Tibial nerve (tissue), 4 donors: ENCODE measurements at regions not wholly inside any gene's neighbourhood (a gene's known extent, or its start where the extent isn't known, plus 50 kb on each side); places are given as distances from the start of the nearest gene placed in this dataset.

Source experiments
- CTCF ChIP-seq, 5 experiments: fragments of 200-600 bp in 3 of 5; fragments of 450-650 bp in 2 of 5; sonication (generic) in 3 of 5; IDR thresholded peaks; one replicate each; pipeline ENCODE4 v1.5.1; 2016 to 2019; ENCODE audit warnings: antibody characterized with exemption in 5 of 5, mild to moderate bottlenecking in 3 of 5, moderate library complexity in 2 of 5
- EP300 ChIP-seq, 2 donors: sonication (generic); formaldehyde crosslinking; IDR thresholded peaks; one replicate each; pipeline ENCODE4 v1.6.1; 2017; ENCODE audit warnings: antibody characterized with exemption in 2 of 2, mild to moderate bottlenecking in 1 of 2
- POLR2A ChIP-seq, 2 donors: fragments of 450-650 bp; IDR thresholded peaks; one replicate each; pipeline ENCODE4 v1.6.1; 2017; ENCODE audit warnings: antibody characterized with exemption in 2 of 2, mild to moderate bottlenecking in 2 of 2, moderate library complexity in 2 of 2

- no peak for TF ChIP-seq CTCF (IDR thresholded peaks at IDR 0.05)
- no peak for TF ChIP-seq POLR2A (IDR thresholded peaks at IDR 0.05)
- TF ChIP-seq EP300 (IDR thresholded peaks at IDR 0.05), result no peak
Measured at GRCh38 chr4:16384576-16384975, 158.3 kb upstream of the TAPT1 start.
